ENCODE measurements at regions not wholly inside any gene's neighbourhood (a gene's known extent, or its start where the extent isn't known, plus 50 kb on each side); places are given as distances from the start of the nearest gene placed in this dataset.

DNA sequence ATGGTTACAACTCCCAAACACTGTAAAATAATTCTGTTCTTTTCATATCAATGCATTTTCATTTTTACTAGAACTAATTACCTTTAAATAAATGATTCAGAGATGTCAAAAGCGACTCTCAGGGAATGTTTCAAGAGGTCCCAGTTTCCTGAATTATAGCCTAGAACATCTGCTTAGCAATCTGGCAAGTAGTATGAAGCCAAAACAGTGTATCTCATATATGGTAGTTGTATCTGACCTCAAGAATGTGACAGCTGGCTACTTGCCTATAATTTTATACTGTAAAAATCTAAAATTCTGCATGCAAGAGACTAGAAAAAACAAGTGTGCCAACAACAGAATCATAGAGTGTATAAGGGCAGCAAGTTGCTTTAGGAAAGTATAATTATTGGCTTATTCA is 187.7 kb upstream of the POU5F2 start:
- no peak for DNase-seq (ENCODE audit: low spot score)

- no peak for DNase-seq (ENCODE audit: low spot score)
Observed at GRCh38 chr5:93926831-93927620, 185.6 kb upstream of the POU5F2 start.

DNA sequence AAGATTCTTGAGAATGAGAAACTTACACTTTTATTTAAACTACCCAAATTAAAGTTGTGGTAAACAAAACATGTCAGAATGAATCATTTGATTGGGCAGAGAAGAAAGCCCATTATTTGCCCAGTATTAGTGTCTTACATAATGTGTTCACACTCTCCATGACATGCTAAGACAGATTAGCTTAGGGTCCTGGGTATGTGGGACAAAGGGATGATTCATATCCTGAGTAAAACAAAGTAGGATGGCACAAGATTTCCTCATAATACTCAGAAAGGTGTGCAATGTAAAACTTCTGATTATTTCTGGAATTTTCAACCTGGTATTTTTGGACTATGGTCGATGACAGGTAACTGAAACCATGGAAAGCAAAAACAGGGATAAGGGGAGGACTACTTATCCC is 183.9 kb upstream of the POU5F2 start:
- no peak for DNase-seq (ENCODE audit: low spot score)

DNA sequence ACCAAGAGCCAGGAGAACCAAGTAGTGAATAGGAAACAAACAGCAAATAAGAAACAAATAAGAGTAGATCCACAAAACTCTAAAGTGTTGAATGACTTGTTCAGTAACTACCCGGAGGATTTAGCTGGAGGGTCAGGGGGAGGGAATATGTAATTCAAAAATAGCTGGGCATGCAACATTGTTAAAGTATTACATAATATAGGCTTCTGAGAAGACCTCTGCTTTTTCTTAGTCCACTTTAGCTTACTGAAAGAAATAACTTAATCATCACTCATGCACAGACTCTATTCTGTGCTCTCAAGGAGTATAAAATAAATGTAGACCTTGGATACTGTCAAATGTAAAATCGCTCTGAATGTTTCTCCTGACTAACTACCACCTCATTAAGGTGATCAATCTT is 183.2 kb upstream of the POU5F2 start:
- no peak for DNase-seq (ENCODE audit: low spot score)

DNA sequence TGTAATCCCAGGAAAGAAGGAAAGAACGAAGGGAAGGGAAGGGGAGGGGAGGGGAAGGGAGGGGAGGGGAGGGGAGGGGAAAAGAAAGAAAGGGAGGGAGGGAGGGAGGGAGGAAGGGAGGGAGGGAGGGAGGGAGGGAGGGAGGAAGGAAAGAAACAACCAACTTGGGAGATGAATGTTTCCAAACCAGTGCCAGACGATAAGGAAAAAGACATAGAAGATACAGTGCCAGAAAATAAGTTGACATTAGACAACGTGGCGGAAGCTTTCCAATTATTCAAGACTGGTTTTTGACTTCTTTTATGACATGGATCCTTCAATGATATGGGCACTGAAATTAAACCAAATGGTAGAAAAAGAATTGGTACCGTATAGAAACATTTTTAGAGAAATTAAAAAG is 181.2 kb upstream of the POU5F2 start:
- DNase-seq (ENCODE audit: low spot score) = no peak

GRCh38 chr5:93921001-93921400 is 179.6 kb upstream of the POU5F2 start:
- DNase-seq (ENCODE audit: low spot score) = no peak

- DNase-seq (ENCODE audit: low spot score) = no peak
Observed at GRCh38 chr5:93916872-93917271, 175.5 kb upstream of the POU5F2 start.

GRCh38 chr5:93915142-93915553 is 173.7 kb upstream of the POU5F2 start:
- DNase-seq (ENCODE audit: low spot score) = no peak

GRCh38 chr5:93911609-93912008 is 170.2 kb upstream of the POU5F2 start:
- no peak for DNase-seq (ENCODE audit: low spot score)

- no peak for DNase-seq (ENCODE audit: low spot score)
Observed at GRCh38 chr5:93909356-93909755, 168.0 kb upstream of the POU5F2 start.

GRCh38 chr5:93904917-93905316 is 163.5 kb upstream of the POU5F2 start:
- DNase-seq (ENCODE audit: low spot score) = no peak

GRCh38 chr5:93902288-93902687 is 160.9 kb upstream of the POU5F2 start:
- no peak for DNase-seq (ENCODE audit: low spot score)

- DNase-seq (ENCODE audit: low spot score) = no peak
Observed at GRCh38 chr5:93899026-93899600, 157.7 kb upstream of the POU5F2 start.

GRCh38 chr5:93894601-93895354 is 153.4 kb upstream of the POU5F2 start:
- DNase-seq (ENCODE audit: low spot score) = no peak

DNA sequence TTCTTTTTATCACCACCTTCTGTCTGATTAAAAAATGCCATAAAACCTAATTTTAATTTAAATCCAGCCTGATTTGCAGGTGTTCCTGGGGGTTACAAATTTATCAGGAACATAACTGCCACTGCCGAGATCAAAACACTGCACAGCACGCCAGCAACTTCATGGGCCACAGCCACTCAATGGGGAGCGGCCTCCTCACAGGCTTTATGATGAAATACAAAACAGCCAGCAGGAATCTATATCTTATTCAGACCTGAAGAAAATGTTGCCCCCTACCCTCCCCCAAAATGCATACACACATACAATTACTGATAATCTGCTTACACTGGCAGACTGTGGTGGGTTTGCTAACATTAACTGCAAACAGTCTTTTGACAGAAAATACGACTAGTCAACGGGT is 151.7 kb upstream of the POU5F2 start:
- no peak for DNase-seq (ENCODE audit: low spot score)

DNA sequence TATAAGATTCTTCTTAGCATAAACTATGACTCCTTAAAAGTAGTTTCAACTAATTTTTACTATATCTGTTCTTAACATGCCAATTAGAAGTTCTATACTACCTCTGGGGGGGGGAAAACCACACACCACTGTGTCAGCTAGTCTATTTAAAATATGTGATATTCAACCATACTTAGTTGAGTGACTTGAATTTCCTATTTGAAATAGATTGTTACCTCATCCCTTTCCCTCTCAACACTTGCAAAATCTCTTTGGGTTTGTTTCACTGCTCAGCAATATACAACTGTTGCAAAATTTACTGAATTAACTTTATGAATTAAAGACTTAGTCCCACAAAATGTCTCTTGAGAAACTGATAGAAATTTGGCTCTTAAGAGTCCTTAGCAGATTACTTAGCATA is 151.1 kb upstream of the POU5F2 start:
- no peak for DNase-seq (ENCODE audit: low spot score)

DNA sequence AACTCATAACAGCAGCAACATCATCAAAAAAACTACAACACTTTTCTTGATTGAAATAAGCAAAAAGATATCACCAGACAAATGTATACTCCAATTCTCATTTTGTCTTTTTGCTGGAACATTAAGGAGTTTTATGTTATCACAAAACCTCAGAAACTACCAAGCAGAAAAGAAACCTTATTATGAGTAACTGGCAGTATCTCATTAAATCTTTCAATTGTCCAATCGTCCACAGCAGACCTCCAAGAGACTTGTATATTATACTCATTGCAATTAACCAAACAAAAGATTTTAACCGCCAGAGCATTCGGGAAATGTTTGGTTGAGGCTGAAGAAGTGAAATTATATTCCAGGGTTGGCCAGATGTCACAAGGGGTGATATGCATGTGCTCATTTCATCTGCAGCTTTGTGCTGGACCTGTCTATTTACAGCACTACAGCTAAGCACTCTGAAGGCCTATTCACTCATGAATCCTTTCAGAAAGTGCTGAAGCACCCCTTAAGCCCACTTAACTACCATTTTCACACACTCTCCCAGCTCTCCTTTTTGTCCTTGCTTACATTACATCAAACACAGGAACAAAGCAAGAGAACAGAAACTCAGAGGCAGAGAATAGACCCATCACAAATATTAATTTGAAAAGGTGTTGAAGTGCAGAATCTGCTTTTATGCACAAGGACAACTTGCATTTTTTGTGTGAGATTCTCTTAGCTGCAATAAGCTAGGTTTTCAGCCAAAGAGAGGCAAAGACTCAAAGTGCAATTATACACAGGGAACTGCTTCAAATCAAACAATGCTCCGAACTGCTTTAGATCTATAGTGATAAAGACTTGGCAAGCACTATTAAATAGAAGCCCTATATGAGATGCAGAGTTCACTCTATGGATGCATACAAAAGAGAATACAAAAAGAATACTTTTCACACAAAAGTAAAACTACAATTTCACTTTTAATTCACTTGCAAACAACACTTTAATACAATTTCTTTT is 150.4 kb upstream of the POU5F2 start:
- no peak for DNase-seq (ENCODE audit: low spot score)

DNA sequence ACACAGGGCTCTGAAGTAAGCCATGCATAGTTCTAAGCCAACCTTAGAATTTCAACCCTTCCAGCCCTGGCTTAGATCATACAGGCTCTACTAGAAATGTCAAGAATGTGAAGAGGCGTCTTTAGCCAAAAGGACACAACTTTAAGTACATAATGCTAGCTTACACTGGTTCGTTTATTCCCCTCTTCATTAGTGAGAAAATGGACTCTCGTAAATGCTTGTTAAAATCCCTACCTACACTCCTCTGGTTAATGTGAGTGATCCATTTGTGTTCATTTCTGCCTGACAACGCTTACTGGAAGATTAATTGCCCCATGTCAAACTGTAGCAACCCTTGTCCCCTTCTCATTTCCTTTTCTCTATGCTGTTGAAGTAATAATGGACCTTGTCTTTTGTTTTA is 149.3 kb upstream of the POU5F2 start:
- no peak for DNase-seq (ENCODE audit: low spot score)

DNA sequence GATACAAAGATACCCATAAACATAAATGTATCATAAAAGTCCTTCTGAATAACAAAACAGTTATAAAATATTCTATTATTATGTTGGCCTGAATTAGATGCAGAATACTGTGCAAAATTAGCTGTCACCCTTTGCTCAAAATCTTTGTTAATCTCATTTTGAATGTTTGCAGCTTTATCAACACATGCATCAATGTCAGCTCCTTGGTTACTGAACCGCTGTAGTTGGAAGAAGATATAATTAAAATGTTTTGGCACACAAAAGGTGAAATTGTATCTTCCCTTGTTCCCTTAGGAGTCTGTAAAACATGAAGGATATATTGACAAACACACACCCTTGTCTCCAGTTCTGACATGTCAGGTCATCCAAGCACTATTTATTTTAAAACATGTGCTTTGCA is 146.3 kb upstream of the POU5F2 start:
- no peak for DNase-seq (ENCODE audit: low spot score)

- DNase-seq (ENCODE audit: low spot score) = no peak
Observed at GRCh38 chr5:93886917-93887361, 145.5 kb upstream of the POU5F2 start.

GRCh38 chr5:93886098-93886806 is 144.9 kb upstream of the POU5F2 start:
- DNase-seq (ENCODE audit: low spot score) = no peak

Data from hepatic stellate cell (primary cell).